HG02870 (cell line): ENCODE measurements at regions not wholly inside any gene's neighbourhood (a gene's known extent, or its start where the extent isn't known, plus 50 kb on each side); places are given as distances from the start of the nearest gene placed in this dataset.

Experiments
- ATAC-seq: cut with Tn5 transposase; IDR thresholded peaks from one replicate; pipeline ENCODE4 v1.9.1; 2021; ENCODE audit warnings: mild to moderate bottlenecking, moderate library complexity; ENCODE audit not compliant: unreplicated experiment

DNA sequence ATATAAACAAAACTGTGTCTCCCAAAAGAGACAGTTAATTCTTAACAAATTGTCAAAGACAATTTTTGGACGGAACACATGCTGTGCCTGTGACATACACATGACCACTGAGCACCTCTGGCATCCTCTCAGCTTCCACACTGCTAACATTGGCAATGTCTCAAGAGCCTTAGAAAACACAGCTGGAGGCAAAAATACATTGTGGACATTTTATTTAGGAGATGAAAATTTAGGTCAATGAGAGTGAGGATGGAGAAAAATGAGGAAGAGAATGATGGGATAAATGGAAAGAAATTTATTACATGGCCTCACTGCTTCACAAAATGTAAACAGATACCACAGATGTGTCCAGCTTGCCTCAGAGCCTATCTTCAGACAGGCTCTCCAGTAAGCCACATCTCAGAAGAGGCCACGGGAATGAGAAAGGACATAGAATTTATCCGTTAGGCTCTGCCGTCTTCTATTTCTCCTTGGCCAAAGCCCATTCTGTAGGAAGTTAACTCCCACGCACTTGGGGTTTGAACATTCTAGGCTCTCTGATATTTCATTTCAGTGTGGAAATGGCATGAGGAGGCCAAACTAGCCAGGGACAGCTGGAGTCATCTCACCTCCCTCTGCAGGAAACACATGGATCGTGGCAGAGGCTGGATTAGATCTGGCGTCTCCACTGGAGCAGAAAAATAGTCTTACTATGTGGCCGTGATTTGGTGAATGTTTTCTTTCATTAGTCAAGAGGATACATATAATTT lies 519.4 kb upstream of the DSEL start:
- ATAC-seq = no peak

GRCh38 chr18:68034296-68034695 lies 517.8 kb upstream of the DSEL start:
- ATAC-seq = no peak

DNA sequence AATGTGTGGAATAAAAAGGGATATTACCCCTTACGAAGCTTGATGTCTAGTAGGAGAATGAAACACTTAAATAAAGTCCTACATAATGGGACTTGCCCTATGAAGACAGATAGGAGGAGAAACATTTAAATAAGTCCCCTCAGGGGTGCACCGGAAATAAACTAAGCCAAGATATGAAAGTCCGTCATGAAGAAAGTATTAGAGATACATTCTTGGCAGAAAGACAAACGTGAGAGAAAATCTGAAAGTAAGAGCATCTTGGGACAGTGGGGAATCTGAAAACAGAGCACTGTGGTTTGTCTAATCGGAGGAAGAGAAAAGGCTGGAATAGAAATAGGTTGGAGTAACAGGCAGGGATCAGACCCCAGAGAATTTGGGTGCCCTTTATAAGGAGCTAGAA lies 516.9 kb upstream of the DSEL start:
- ATAC-seq = no peak

GRCh38 chr18:68024716-68025115 lies 508.2 kb upstream of the DSEL start:
- ATAC-seq = no peak

GRCh38 chr18:68017385-68017784 lies 500.9 kb upstream of the DSEL start:
- no peak for ATAC-seq

- ATAC-seq = no peak
These were observed 481.0 kb upstream of the DSEL start for GRCh38 chr18:67997496-67997895.

GRCh38 chr18:67995769-67996168 lies 479.2 kb upstream of the DSEL start:
- no peak for ATAC-seq

DNA sequence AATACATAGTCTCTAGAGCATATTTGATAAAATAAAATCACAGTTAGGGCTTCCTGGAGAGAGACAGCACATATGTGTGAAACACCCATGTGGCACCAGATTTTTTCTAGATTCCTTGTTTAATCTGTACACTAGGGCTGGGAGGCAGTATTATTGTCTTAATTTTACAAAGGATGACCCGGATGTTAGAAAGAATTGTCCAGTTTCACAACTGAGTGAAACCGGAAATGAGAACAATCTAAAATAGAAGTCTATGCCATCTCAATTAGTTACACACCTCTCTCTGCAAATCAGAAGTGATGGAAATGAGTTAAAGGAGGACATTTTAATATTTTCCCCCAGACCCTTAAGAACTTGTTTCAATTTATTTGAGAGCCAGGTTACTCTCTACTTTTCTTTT lies 463.7 kb upstream of the DSEL start:
- no peak for ATAC-seq

DNA sequence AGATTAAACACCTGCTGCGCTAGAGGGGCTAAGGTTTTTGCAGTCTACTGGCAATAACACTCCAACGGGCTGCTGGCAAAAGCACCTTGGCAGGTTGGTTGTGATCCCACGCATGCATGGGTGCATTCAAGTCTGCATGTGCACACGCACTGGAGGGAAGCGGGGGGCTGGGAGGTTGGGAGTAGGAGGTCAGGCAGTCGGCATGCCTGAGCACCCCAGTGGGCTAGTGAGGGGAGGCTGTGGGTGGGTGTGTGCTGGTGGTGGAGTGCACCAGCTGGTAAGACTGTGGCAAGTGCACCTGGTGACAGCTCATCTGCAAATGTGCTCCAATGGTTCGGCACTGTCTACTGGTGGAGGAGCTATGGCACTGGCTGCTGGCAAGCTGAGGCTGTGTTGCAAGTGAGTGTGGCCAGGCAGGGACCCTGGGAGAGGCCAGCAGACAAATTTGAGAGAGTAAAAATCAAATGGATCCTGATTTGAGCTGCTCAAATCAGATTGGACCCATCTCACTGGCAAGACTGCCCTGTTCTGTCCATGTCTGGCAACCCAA lies 460.6 kb upstream of the DSEL start:
- ATAC-seq = no peak

GRCh38 chr18:67973916-67974315 lies 457.4 kb upstream of the DSEL start:
- no peak for ATAC-seq

DNA sequence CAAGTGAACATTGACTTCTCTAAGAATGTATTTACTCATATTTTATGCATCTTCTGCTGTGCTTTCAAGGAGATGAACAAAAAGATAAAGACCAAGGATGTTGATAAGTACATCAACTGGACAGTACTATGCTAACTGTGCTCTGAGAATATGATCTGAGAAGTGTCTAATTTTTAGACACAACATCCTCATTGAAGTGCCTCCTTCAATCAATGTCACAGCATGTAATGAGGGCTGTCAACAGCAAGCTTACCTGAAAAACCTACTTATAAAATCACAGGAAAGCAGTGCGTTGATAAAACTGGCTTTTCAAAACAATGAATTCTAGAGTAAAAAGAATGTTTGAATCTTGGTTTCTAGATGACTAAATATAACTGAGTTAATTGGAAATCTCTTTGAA lies 452.9 kb upstream of the DSEL start:
- no peak for ATAC-seq

DNA sequence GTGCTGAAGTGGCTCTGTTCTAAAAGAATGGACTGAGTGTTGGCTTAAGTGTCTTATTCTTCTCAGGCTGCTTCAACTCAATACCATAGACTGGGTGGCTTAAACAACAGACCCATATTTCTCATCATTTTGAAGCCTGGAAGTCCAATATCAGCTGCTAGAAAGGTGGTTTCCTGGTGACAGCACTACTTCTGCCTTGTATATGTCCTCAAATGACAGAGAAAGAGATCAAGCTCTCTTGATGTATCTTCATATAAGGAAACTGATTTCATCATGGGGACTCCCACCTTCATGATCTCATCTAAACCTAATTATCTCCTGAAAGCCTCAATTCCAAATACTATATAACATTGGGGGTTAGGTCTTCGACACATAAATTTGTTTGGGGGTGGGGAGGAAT lies 449.7 kb upstream of the DSEL start:
- ATAC-seq = no peak

- ATAC-seq = no peak
These were observed 447.9 kb upstream of the DSEL start for GRCh38 chr18:67964462-67964861.

GRCh38 chr18:67961701-67962440 lies 445.4 kb upstream of the DSEL start:
- no peak for ATAC-seq

DNA sequence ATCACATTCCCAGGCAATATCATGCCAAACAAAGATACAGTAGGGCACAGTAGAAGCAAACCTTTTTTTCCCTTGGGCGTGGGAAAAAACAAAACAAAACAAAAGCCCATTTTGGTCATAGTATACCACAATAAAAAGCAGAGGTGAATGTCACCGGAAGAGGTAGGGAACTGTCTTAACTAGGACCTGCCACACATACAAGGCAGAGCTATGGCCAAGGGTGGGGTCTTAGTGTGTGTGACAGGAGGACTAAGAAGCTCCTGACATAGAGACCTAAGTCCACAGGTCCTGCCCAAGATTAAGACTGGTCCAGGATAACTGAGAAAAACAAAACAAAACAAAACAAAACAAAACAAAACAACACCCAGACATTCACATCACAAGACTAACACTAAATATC lies 441.2 kb upstream of the DSEL start:
- ATAC-seq = no peak

DNA sequence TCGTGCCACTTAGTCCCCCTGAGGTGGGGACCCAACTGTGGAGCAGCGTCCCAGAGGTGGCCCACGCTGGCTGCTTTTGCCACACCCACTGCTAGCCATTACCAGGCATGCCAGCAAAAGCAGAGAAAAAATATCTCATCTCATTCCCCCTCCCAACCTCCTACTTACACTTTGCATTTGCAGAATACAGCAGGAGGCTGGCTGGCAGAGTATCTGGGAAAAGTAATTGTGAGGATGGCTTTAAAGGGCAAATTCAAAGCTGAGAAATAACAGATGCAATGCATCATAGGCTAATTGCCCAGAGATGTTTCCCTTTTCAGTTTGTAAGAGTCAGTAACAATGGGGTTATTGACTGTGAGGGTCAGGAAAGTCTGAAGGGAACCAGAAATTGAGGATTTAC lies 438.1 kb upstream of the DSEL start:
- ATAC-seq = no peak

GRCh38 chr18:67951137-67951536 lies 434.6 kb upstream of the DSEL start:
- no peak for ATAC-seq

- no peak for ATAC-seq
These were observed 422.1 kb upstream of the DSEL start for GRCh38 chr18:67938660-67939059.

- no peak for ATAC-seq
These were observed 419.1 kb upstream of the DSEL start for GRCh38 chr18:67935638-67936037.

DNA sequence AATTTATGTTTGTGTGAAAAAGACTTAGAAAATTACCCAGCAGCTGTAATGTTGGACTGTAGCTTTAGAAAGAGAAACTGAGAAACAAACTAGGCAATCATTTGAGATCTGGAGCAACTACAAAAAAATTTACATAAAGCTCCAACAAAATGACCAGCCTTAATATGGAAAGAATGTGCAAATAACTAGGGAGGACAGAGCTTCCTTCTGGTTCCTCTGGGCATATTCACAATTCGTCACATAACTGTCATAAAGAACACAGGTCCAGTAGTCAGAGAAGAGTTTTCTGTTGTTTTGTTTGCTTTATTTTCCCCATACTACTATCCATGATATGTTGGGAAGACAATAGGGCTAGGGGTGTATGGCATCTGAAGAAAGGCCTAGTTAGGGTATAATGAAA lies 416.8 kb upstream of the DSEL start:
- no peak for ATAC-seq

DNA sequence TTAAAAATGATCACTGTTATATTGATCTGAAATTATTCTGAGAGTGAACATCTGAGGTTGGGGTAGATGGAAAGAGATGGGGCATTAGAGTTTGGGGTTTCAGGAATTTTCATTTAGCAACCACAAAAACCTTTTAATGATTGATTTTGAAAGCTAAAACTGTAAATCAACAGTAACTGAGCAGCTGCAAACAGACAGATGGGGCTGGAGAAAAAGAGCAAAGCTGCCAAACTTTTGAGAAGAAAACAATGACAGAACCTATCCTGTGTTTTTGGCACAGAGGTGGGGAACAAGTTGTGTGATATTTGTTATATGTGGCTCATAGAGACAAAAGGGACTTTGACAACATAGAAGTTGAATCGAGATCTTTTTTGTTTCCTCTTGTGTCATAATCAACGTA lies 415.8 kb upstream of the DSEL start:
- no peak for ATAC-seq
